ENCODE measurements at regions not wholly inside any gene's neighbourhood (a gene's known extent, or its start where the extent isn't known, plus 50 kb on each side); places are given as distances from the start of the nearest gene placed in this dataset.

- TF ChIP-seq, protein P1, sequence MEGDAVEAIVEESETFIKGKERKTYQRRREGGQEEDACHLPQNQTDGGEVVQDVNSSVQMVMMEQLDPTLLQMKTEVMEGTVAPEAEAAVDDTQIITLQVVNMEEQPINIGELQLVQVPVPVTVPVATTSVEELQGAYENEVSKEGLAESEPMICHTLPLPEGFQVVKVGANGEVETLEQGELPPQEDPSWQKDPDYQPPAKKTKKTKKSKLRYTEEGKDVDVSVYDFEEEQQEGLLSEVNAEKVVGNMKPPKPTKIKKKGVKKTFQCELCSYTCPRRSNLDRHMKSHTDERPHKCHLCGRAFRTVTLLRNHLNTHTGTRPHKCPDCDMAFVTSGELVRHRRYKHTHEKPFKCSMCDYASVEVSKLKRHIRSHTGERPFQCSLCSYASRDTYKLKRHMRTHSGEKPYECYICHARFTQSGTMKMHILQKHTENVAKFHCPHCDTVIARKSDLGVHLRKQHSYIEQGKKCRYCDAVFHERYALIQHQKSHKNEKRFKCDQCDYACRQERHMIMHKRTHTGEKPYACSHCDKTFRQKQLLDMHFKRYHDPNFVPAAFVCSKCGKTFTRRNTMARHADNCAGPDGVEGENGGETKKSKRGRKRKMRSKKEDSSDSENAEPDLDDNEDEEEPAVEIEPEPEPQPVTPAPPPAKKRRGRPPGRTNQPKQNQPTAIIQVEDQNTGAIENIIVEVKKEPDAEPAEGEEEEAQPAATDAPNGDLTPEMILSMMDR (IDR thresholded peaks at IDR 0.05): no peak
- no peak for TF ChIP-seq EZH2phosphoT487 (IDR thresholded peaks at IDR 0.05)
Observed at GRCh38 chr12:53844994-53845844, 93.4 kb upstream of the HOXC13 start.

Data from neural progenitor cell (in vitro differentiated cells).